Liver (tissue), 8 donors: ENCODE measurements at regions not wholly inside any gene's neighbourhood (a gene's known extent, or its start where the extent isn't known, plus 50 kb on each side); places are given as distances from the start of the nearest gene placed in this dataset.

Source experiments
- DNase-seq: peaks from one replicate; pipeline ENCODE4 v3.0.0-alpha.2; 2017; ENCODE audit warnings: low spot score
- H3K27ac ChIP-seq, 2 donors: one replicate each; pipeline ENCODE4 v1.7.0; 2013; ENCODE audit warnings: inconsistent platforms in 2 of 2, low read length in 2 of 2, control low read depth in 1 of 2, low read depth in 1 of 2, mild to moderate bottlenecking in 1 of 2
- H3K27me3 ChIP-seq, 4 donors: one replicate each; pipeline versions ENCODE4 v1.6.1 to v1.7.0; 2013; ENCODE audit warnings: low read length in 3 of 4, inconsistent platforms in 1 of 4, mild to moderate bottlenecking in 1 of 4, moderate library complexity in 1 of 4; ENCODE audit not compliant: control insufficient read depth in 4 of 4, insufficient read depth in 4 of 4
- H3K36me3 ChIP-seq, 4 donors: one replicate each; pipeline versions ENCODE4 v1.6.1 to v1.7.0; 2013; ENCODE audit warnings: low read length in 3 of 4, mild to moderate bottlenecking in 3 of 4, low read depth in 1 of 4, moderate library complexity in 1 of 4; ENCODE audit not compliant: control insufficient read depth in 4 of 4, insufficient read depth in 3 of 4
- H3K4me1 ChIP-seq, 4 donors: one replicate each; pipeline versions ENCODE4 v1.6.1 to v1.7.0; 2013; ENCODE audit warnings: low read length in 3 of 4, mild to moderate bottlenecking in 3 of 4, moderate library complexity in 1 of 4; ENCODE audit not compliant: control insufficient read depth in 4 of 4, insufficient read depth in 4 of 4
- H3K4me3 ChIP-seq, 3 donors: one replicate each; pipeline versions ENCODE4 v1.6.1 to v1.7.0; 2013; ENCODE audit warnings: low read length in 3 of 3, control low read depth in 1 of 3, low read depth in 1 of 3, mild to moderate bottlenecking in 1 of 3
- H3K9ac ChIP-seq, 2 donors: one replicate each; pipeline ENCODE4 v1.7.0; 2013; ENCODE audit warnings: low read length in 2 of 2, mild to moderate bottlenecking in 2 of 2, moderate library complexity in 2 of 2, control low read depth in 1 of 2, low read depth in 1 of 2
- H3K9me3 ChIP-seq, 4 donors: one replicate each; pipeline versions ENCODE4 v1.6.1 to v1.7.0; 2013; ENCODE audit warnings: low read length in 3 of 4; ENCODE audit not compliant: control insufficient read depth in 4 of 4
- EGR1 ChIP-seq, 2 donors: IDR thresholded peaks; 2 replicates each; pipeline ENCODE4 v1.6.1; 2016 to 2018; ENCODE audit warnings: antibody characterized with exemption in 2 of 2, low read depth in 2 of 2
- FOXA1 ChIP-seq: IDR thresholded peaks from 2 replicates; pipeline ENCODE4 v1.6.1; 2016; ENCODE audit warnings: antibody characterized with exemption
- GABPA ChIP-seq, 2 donors: IDR thresholded peaks in 1 of 2; conservative IDR thresholded peaks in 1 of 2; 2 replicates each; pipeline ENCODE4 v1.6.1; 2016; ENCODE audit warnings: antibody characterized with exemption in 2 of 2, mild to moderate bottlenecking in 1 of 2, moderate library complexity in 1 of 2
- HNF4A ChIP-seq, 2 donors: conservative IDR thresholded peaks; 2 replicates each; pipeline ENCODE4 v1.6.1; 2016; ENCODE audit warnings: antibody characterized with exemption in 2 of 2, mild to moderate bottlenecking in 2 of 2
- HNF4G ChIP-seq: IDR thresholded peaks from 2 replicates; pipeline ENCODE4 v1.6.1; 2016; ENCODE audit warnings: antibody characterized with exemption
- JUND ChIP-seq, 2 donors: IDR thresholded peaks; 2 replicates each; pipeline ENCODE4 v1.6.1; 2016; ENCODE audit warnings: antibody characterized with exemption in 2 of 2
- NR2F2 ChIP-seq: IDR thresholded peaks from 2 replicates; pipeline ENCODE4 v1.6.1; 2016; ENCODE audit warnings: antibody characterized with exemption
- RAD21 ChIP-seq, 2 donors: IDR thresholded peaks; 2 replicates each; pipeline ENCODE4 v1.6.1; 2016; ENCODE audit warnings: antibody characterized with exemption in 2 of 2, mild to moderate bottlenecking in 2 of 2
- SP1 ChIP-seq: IDR thresholded peaks from 2 replicates; pipeline ENCODE4 v1.6.1; 2018; ENCODE audit warnings: antibody characterized with exemption, mild to moderate bottlenecking
- TAF1 ChIP-seq: conservative IDR thresholded peaks from 2 replicates; pipeline ENCODE4 v1.6.1; 2016; ENCODE audit warnings: antibody characterized with exemption, mild to moderate bottlenecking
- YY1 ChIP-seq: IDR thresholded peaks from 2 replicates; pipeline ENCODE4 v1.6.1; 2016; ENCODE audit warnings: antibody characterized with exemption, mild to moderate bottlenecking
- WGBS: extraction: QIAGEN DNeasy Blood & Tissue Kit; methylation state at CpG from one replicate; pipeline ENCODE4 v1.1.7; 2013; 5-methylcytosine and 5-hydroxymethylcytosine counted together
- TF ChIP-seq, protein P1 (sequence below): IDR thresholded peaks from 2 replicates; pipeline ENCODE4 v1.6.1; 2016; ENCODE audit warnings: antibody characterized with exemption
- TF ChIP-seq, protein P2 (sequence below): IDR thresholded peaks from 2 replicates; pipeline ENCODE4 v1.6.1; 2016; ENCODE audit warnings: antibody characterized with exemption
- TF ChIP-seq, protein P3 (sequence below): IDR thresholded peaks from 2 replicates; pipeline ENCODE4 v1.6.1; 2016; ENCODE audit warnings: antibody characterized with exemption, mild to moderate bottlenecking
- TF ChIP-seq, protein P4 (sequence below): IDR thresholded peaks from 2 replicates; pipeline ENCODE4 v1.6.1; 2016; ENCODE audit warnings: antibody characterized with exemption
- TF ChIP-seq, protein P5 (sequence below): fragments of 150-350 bp; IDR thresholded peaks from 2 replicates; pipeline ENCODE4 v1.5.1; 2017; ENCODE audit warnings: improper control_type of control experiment, low read depth, low read length; ENCODE audit not compliant: missing input control
- donor health status: healthy.
- donor health status: healthy.
- donor health status: healthy.
- donor health status: healthy.
- donor health status: healthy.

DNA sequence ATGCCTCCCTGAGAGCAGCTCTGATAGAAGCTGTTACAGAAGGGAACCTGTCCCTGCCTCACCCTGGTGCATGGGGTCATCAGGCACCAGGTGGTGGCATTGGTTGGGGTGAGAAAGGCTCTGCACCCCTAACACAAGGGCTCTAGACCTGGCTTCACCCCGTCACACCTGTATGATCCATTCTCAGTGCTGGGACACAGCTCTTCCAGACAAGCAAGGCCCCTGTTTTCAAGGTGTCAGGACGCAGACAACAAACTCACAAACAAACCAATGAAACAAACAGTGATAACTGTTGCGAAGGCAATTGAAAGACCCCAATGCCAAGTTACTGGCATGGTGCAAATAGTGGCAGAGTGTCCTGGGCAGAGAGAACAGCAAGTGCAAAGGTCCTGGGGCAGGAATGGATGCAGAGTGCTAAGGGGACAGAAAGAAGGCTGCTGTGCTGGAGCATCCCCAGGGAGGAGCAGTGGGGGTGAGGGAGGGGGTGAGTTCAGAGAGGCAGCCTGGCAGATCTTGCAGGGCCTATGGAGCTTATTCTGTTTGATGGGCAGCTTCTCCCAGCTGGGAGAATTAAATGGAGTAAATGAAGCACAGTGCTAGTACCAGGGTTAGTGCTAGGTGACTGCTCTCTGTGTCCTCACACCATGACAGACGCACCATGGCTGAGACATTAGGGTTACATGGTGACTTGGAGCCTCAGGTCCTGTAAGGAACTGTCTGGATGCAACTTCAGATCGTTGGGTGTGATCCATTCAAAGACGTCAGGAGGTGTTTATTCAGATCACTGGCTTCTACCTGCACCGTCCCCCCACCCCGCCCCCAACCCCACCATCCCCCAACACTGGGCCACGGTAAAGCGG lies 67.9 kb upstream of the UNC5A start:
- Histone ChIP-seq H3K27ac (no peak overlapping the region), H3K9ac (no peak overlapping the region), H3K9me3 (no peaks in the 10 kb centered on the region), H3K27me3 (peaks cover 0 to 11% (median 6%) of the 10 kb centered on the region in 4 donors), H3K4me1 (peaks cover 0 to 6% (median 1%) of the 10 kb centered on the region in 4 donors), H3K4me3 (no peak overlapping the region), H3K36me3 (no peaks in the 10 kb centered on the region)
- no peak for TF ChIP-seq SP1
- TF ChIP-seq YY1, result no peak
- TF ChIP-seq EGR1 (IDR thresholded peaks at IDR 0.05; ENCODE audit: low read depth in 2 of 2), result no peak
- TF ChIP-seq HNF4G, result no peak
- TF ChIP-seq FOXA1, result no peak
- TF ChIP-seq RAD21 (IDR thresholded peaks at IDR 0.05), result no peak
- TF ChIP-seq, protein P1, sequence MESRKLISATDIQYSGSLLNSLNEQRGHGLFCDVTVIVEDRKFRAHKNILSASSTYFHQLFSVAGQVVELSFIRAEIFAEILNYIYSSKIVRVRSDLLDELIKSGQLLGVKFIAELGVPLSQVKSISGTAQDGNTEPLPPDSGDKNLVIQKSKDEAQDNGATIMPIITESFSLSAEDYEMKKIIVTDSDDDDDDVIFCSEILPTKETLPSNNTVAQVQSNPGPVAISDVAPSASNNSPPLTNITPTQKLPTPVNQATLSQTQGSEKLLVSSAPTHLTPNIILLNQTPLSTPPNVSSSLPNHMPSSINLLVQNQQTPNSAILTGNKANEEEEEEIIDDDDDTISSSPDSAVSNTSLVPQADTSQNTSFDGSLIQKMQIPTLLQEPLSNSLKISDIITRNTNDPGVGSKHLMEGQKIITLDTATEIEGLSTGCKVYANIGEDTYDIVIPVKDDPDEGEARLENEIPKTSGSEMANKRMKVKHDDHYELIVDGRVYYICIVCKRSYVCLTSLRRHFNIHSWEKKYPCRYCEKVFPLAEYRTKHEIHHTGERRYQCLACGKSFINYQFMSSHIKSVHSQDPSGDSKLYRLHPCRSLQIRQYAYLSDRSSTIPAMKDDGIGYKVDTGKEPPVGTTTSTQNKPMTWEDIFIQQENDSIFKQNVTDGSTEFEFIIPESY, result no peak
- TF ChIP-seq JUND (IDR thresholded peaks at IDR 0.05), result no peak
- TF ChIP-seq TAF1, result no peak
- TF ChIP-seq GABPA (IDR thresholded peaks at IDR 0.05 in 1 of 2, conservative IDR thresholded peaks at IDR 0.05 in 1 of 2), result no peak
- TF ChIP-seq, protein P2, sequence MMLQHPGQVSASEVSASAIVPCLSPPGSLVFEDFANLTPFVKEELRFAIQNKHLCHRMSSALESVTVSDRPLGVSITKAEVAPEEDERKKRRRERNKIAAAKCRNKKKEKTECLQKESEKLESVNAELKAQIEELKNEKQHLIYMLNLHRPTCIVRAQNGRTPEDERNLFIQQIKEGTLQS, result no peak
- TF ChIP-seq, protein P3, sequence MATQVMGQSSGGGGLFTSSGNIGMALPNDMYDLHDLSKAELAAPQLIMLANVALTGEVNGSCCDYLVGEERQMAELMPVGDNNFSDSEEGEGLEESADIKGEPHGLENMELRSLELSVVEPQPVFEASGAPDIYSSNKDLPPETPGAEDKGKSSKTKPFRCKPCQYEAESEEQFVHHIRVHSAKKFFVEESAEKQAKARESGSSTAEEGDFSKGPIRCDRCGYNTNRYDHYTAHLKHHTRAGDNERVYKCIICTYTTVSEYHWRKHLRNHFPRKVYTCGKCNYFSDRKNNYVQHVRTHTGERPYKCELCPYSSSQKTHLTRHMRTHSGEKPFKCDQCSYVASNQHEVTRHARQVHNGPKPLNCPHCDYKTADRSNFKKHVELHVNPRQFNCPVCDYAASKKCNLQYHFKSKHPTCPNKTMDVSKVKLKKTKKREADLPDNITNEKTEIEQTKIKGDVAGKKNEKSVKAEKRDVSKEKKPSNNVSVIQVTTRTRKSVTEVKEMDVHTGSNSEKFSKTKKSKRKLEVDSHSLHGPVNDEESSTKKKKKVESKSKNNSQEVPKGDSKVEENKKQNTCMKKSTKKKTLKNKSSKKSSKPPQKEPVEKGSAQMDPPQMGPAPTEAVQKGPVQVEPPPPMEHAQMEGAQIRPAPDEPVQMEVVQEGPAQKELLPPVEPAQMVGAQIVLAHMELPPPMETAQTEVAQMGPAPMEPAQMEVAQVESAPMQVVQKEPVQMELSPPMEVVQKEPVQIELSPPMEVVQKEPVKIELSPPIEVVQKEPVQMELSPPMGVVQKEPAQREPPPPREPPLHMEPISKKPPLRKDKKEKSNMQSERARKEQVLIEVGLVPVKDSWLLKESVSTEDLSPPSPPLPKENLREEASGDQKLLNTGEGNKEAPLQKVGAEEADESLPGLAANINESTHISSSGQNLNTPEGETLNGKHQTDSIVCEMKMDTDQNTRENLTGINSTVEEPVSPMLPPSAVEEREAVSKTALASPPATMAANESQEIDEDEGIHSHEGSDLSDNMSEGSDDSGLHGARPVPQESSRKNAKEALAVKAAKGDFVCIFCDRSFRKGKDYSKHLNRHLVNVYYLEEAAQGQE, result no peak
- TF ChIP-seq, protein P4, sequence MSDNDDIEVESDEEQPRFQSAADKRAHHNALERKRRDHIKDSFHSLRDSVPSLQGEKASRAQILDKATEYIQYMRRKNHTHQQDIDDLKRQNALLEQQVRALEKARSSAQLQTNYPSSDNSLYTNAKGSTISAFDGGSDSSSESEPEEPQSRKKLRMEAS, result no peak
- TF ChIP-seq, protein P5, sequence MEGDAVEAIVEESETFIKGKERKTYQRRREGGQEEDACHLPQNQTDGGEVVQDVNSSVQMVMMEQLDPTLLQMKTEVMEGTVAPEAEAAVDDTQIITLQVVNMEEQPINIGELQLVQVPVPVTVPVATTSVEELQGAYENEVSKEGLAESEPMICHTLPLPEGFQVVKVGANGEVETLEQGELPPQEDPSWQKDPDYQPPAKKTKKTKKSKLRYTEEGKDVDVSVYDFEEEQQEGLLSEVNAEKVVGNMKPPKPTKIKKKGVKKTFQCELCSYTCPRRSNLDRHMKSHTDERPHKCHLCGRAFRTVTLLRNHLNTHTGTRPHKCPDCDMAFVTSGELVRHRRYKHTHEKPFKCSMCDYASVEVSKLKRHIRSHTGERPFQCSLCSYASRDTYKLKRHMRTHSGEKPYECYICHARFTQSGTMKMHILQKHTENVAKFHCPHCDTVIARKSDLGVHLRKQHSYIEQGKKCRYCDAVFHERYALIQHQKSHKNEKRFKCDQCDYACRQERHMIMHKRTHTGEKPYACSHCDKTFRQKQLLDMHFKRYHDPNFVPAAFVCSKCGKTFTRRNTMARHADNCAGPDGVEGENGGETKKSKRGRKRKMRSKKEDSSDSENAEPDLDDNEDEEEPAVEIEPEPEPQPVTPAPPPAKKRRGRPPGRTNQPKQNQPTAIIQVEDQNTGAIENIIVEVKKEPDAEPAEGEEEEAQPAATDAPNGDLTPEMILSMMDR, result no peak
- TF ChIP-seq HNF4A (conservative IDR thresholded peaks at IDR 0.05), result no peak
- no peak for TF ChIP-seq NR2F2
- DNase-seq, result no peak
- WGBS, result 36% methylated on average over 10 of the region's 10 CpGs
